GM18520 (cell line): ENCODE measurements at regions not wholly inside any gene's neighbourhood (a gene's known extent, or its start where the extent isn't known, plus 50 kb on each side); places are given as distances from the start of the nearest gene placed in this dataset.

Source experiments
- ATAC-seq: cut with Tn5 transposase; IDR thresholded peaks from one replicate; pipeline ENCODE4 v1.9.1; 2021; ENCODE audit not compliant: unreplicated experiment

DNA sequence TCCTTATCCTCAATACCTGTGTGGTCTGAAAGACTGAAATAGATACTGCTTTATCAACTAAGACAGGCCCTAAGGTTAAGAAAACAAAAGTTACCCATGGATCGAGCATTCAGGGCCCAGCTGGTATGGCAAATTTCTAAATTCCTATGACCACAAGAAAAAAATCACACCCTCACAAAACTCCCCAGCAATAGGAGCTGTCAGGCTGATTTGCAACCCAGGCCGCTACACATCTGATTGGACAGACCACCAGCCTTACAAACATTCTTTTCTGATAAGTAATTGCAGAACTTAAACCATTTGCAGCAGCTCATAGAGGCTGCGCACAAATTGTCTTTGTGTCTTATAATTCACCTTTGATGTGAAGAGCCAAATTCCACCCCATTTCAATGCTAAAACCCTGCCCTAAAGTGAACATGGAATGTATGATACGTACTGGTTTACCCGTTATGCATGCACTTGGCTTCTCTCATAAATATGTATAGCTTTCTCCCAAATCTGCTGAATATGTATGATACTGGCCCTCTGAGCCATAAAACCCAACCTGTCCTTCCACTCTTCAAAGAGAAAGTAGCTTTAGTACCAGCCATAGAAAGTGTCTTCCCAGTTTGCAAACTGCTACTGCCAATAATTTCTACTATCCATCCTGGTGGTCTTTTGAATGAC, 842.5 kb downstream of the GRID1 start:
- no peak for ATAC-seq

DNA sequence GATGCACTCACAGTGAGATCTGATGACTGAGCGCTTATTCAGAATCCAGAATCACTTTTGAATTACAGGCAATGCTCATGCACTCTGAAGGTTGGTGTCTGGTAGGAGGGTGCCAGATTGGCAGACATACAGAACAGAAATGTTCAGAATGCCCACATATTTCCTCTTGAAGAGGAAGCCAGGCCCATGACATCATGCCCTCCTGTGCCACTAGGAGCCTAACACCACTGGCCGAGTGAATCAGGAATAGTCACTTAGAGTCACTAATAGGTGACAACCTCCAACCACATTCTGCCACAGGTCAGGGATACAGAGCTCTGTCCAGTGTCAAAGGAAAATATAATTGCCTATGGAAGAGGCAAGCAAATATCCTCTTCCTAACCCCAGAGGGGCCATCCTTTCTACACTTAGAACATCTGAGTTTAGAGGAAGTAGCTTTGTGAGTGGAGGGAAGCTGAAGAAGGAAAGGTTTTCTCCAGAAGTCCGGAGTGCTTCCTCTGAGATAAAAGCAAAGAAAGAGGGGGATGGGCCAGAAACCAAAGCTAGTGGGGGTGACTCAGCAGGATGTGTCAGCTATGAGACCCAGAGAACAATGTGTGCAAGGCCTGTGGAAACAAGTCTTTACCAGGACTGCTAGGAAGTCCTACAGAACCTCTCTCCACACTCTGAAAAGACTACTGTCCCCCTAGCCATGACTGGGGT, 838.8 kb downstream of the GRID1 start:
- ATAC-seq = no peak

GRCh38 chr10:85528318-85528652, 838.3 kb downstream of the GRID1 start:
- ATAC-seq = no peak

DNA sequence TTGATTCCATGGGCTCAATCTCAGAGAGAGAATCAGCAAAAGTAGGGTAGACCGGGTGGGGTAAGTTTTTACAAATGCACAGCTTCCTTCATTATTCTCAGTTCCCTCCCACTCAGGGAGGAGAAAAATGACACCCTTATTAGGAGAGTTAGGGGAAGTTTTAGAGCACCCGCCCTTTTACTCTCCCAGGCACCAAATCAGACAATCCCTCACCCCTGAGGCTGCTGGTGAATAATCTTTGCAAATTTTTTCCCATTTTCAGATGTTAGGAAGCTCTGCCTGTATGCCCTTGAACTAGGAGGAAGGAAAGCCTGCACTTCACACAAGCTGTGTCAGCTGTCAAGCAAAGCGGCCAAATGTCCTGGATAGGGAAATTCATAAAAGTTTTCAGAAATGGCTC, 834.9 kb downstream of the GRID1 start:
- no peak for ATAC-seq

- ATAC-seq = no peak
Measured at GRCh38 chr10:85532773-85533172, 833.8 kb downstream of the GRID1 start.

- no peak for ATAC-seq
Measured at GRCh38 chr10:85535926-85536325, 830.7 kb downstream of the GRID1 start.

GRCh38 chr10:85537561-85537960, 829.0 kb downstream of the GRID1 start:
- ATAC-seq = no peak

DNA sequence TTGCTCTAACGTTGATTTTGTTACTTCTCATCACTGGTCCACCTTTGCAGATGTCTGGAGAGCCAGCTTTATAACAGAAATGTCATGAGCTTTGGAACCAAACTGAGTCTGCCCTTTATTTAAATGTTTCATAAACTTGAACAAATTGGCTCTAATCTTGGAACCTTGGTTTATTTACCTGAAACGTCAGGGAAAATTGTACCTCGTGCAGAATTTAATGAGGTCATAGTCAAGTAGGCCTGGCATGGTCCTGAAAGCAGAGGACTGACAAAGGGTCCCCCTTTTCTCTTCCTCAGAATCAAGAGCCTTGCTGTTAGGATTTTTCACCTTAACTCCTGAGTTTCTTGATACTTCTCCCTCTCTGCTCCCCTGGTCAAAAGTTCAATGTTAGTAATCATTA, 828.0 kb downstream of the GRID1 start:
- no peak for ATAC-seq

- no peak for ATAC-seq
Measured at GRCh38 chr10:85542152-85542551, 824.4 kb downstream of the GRID1 start.

GRCh38 chr10:85542936-85543730, 823.5 kb downstream of the GRID1 start:
- ATAC-seq = no peak

DNA sequence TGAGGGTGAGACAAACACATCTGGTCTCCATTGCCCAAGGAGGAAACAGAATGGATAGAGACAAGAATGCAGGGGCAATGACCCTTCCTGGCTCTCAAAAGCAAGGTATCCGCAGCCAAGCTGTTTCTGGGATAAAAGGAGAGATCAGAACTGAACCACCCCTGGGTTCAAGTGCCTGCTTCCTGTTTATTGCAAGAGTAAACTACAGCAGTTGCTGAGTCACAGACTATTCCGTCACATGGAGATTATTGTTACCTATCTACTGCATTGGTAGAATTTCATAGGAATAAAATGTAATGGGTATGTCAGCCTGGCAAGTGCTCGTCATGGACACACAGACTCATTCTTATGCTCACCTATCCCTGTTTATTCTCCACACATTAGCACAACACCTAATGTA, 821.6 kb downstream of the GRID1 start:
- ATAC-seq = no peak

DNA sequence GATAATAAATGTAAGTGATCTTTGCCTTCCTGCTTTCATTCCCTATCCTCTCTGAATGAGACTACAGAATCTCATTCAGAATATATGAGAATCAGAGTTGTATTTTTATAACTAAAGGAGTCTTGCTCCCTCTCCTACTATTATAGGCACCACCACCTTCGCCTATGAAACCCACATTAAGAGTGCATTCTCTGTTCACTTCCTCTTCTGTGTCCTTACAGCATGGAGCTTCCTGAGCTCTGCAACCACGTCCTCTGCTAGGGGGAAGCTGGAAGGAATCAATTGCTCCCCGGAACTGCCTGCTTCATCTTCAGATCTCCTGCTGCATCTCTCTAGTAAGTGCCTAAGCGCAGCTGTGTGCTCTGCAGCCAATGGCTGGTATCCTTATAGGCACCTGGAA, 820.7 kb downstream of the GRID1 start:
- ATAC-seq = no peak

DNA sequence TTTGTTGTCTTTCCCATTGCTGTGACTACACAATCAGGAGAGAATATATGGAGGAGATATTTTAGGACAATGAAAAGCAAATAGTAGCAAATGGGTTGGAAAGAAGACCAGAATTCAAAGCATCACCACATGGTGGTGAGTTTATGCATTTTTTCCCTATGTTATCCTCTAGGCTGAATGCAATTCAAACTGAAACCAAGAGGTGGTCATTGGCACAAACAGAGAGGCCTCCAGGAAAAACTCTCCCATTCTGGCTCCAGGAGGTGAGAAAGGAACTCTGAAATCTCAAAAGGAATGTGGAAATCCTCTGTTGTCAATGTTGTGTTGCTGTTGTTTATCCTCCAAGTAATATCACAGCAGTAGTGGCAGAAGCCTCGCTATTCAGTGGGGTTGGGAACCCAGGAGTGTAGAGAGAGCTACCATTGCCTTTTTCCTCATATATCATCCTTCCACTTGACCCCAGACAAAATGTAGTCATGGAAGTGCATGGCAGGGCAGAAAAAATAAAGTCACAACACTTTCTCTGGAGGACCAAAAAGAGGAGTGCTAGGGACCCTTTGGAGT, 819.1 kb downstream of the GRID1 start:
- no peak for ATAC-seq

DNA sequence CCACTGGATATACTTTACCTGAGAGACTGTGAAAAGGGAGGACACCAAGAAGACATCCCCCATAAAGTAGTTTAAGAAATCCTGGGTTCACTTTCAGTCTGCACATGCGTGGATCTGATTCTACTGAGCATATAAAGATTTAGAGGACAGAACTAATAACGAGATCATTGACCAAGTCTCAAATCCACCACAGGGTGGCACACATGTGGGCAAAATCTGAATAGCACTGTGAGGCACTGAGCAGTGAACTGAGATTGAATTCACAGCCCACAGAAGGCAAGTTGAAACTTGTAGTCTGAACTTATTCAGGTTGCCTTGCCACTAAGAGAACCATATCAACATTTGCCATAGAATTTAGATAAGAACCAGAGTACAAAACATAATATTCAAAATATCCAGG, 818.6 kb downstream of the GRID1 start:
- ATAC-seq = peak; percentile 91
